GM21515 (cell line): ENCODE measurements at regions not wholly inside any gene's neighbourhood (a gene's known extent, or its start where the extent isn't known, plus 50 kb on each side); places are given as distances from the start of the nearest gene placed in this dataset.
"Not testable (repeated sequence)": the region's sequence is repeated elsewhere in the genome, so short reads cannot be mapped to it uniquely, and the experiment has no call there.

Source experiments
- ATAC-seq: cut with Tn5 transposase; IDR thresholded peaks from one replicate; pipeline ENCODE4 v1.9.1; 2021; ENCODE audit not compliant: unreplicated experiment

GRCh38 chr2:18266699-18267098 lies 293.8 kb downstream of the RDH14 start:
- not testable (repeated sequence) for ATAC-seq

DNA sequence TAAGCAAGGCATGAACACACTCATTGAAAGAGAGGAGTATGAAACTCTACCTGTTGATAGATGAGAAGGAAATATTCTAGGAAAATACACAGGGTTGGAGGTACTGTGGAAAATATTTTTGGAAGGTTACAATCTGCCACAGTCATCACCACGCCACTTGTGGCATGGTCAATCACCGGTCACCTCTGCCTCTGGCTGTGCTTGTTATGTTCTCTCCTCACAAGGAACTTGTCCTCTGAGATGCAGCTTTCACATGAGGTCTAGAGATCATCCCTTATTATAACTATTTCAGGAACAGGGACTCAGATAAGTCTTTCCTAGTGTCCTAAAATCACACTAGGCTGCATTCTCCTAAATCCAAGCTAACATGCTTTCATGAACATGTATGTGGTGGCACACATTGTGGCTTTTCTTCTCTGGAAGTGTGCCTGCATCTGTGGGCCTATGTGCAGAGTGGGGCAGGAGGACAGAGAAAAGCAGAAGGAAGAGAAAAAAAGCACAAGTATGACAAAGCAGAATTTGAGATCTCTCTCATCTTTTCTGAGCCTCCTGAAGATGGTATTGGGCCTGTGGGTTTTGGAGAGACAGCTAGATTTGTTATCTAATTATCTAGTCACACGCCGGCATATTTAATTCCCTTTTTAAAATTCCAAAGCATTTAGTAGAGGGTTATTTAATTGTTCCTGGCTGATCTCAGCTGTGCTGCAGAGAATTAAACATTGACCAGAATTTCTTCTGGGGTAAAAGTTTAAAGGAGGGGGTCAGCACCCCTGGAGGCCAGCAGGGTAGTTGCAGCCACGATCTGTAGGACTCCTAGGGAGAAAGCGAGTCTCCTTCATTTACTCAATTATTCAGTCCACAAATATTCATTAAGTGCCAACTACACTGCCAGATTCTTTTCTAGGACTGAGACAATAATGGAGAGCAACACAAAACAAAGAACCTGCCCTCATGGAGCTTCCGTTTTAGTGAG lies 294.6 kb downstream of the RDH14 start:
- ATAC-seq: no peak

DNA sequence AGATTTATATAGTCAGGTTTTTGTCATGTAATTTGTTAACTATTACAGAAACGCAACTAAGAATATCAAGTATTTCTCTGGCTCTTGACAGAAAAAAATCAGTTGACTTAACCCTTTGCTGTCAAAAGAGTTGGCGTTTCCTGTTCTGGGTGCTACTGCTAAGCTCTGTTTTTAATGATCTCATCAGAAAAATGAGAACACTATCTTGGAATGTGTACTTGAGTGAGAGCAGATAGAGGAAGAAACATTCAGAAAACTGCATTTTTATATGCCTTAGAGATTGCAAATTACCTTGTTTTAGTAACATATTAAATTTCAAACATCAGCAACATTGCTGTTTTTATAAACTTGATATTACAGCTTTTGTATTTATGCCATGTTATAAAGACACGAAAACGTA lies 297.9 kb downstream of the RDH14 start:
- no peak for ATAC-seq

DNA sequence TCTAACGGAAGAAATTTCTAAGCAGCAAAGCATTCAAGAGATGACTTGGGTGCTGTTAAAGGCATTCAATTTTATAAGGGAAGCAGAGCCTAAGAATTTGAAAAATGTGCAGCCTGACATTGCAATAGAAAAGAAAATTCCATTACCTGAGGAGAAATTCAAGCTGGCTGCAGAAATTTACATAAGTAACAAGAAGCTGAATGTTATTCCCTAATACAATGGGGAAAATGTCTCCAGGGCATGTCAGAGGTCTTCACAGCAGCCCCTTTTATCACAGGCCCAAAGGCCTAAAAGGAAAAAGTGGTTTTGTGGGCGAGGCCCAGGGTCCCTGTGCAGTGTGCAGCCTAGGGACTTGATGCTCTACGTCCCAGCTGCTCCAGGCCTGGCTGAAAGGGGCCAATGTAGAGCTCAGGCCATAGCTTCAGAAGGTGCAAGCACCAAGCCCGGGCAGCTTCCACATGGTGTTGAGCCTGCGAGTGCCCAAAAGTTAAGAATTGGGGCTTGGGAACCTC lies 306.7 kb downstream of the RDH14 start:
- no peak for ATAC-seq

DNA sequence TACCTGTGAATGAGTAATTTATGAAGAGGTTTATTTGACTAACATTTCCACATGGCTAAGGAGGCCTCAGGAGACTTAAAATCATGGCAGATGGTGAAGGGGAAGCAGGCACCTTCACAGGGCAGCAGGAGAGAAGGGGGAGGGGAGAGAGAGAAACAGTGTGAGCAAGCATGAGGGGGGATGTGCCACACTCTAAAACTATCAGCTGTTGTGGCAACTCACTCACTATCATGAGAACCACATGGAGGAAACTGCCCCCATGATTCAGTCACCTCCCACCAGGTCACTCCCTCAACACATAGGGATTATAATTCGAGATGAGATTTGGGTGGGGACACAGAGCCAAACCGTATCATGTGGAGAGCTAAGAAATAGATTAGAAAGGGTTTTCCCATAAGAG lies 309.0 kb downstream of the RDH14 start:
- no peak for ATAC-seq

DNA sequence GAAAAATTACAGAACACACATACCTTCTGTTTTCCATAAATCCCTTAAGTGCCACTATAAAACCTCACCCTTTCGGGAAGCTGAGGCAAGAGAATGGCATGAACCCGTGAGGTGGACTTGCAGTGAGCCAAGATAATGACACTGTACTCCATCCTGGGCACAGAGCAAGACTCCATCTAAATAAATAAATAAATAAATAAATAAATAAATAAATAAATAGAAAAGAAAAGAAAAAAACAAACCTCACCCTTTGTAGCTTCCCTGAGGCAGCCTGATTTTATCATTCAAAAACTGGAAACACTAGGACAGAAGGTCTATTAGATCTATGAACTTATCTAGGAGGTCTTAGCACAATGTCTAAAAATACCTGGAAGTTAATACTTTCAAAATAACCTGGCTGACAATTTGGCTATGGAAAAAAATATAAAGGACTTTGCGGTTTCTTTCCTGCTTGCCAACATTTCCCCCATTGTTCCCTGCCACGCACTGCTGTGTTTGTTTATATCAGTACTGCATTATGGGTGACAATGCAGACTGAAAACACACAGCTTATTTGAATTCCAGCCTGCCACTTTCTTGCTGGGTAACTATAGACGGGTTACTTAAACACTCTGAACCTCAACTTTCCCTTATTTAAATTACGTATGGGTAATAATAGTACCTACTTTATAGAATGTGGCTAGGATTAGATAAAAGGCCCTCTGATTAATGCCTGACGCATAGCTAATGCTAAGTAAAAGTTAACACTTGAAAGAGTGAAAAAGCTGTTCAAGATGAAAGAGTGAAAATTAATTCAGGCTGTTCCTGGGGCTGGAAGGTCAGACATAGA lies 313.0 kb downstream of the RDH14 start:
- no peak for ATAC-seq

GRCh38 chr2:18245375-18245774 lies 315.1 kb downstream of the RDH14 start:
- no peak for ATAC-seq

DNA sequence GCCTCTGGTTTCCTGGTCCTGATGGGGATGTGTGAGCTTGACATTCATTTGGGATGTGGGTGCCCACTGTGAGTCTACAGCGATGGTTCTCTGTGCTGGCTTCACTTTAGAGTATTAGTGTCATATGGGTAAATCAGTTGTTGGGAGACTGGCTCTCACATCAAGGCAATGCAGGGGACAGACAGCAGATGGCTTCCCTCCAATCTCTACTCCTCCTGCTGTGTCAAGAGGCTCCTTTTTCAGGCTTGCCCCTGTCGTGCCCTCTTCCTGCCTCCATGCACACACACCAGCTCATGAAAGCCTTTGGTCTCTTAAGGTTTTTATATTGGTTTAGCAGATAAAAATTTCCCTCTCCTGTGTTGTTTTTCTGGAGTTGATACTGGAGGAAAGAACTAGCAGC lies 315.6 kb downstream of the RDH14 start:
- no peak for ATAC-seq

DNA sequence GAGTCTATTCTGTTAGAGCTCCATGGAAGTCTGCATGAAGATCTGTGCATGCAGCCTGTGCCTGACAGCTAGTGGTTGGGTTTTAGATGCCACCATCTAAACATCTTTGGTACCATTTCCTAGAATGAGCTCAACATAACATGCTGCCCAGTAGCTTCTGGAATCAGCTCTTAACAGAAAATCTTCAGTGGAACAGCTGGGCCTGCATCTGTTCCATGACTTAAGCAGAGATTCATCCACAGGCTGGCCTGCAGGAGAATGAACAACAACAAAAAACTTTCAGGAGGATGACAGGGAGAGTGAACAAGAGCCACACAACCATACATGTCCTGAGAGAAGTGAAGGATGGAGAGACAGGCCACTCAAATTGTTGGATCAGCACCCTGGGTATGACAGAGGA lies 316.6 kb downstream of the RDH14 start:
- ATAC-seq: no peak

DNA sequence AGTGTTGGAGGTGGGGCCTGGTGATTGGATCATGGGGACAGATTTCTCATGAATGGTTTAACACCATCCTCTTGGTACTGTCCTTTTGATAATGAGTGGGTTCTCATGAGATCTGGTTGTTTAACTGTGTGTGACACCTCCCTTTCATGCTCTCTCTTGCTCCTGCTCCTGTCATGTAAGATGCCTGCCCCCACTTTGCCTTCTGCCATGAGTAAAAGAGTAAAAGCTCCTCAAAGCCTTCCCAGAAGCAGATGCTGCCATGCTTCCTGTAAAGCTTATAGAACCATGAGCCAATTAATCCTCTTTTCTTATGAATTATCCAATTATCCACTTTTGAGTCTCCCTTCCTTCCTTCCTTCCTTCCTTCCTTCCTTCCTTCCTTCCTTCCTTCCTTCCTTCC lies 317.7 kb downstream of the RDH14 start:
- ATAC-seq: no peak

DNA sequence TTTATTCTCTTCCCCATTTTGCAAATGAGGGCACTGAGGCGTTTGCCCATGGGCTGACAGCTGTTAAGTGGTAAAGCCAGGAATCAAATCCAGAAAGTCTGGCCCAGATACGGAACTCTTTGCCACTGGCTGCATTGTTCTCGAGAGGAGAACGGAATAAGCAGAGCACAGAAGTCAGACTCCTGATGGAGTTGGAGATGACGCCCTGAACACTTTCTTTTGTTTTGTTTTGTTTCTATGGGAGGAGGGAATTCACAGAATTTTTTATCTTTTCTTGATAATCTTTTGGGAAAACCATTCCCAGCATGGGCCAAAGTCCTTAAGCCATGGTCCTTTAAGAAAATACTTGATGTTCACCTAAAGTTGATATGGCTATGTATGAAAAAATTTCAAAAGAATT lies 322.2 kb downstream of the RDH14 start:
- no peak for ATAC-seq

DNA sequence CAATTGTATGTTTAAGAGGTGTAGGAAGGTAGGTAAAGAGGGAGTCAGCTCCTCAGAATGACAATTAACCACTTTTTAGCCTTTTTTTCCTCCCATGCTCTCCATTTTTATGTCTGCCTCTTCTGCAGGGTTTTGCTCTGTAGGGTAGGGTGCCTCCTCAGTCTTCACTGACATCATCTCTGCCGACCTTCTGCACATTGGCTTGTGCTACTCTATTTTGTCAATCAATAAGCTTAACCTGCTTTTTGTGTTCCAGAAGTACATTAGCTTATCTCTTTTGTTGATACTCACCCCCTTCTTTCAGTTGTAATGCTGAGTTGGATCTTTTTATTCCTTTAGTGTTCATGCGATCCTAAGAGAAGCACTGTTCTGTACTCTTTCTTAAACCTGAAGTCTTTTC lies 323.2 kb downstream of the RDH14 start:
- ATAC-seq: no peak

- ATAC-seq: no peak
Measured at GRCh38 chr2:18232731-18233438, 327.6 kb downstream of the RDH14 start.

GRCh38 chr2:18230668-18231067 lies 329.8 kb downstream of the RDH14 start:
- ATAC-seq: no peak

- no peak for ATAC-seq
Measured at GRCh38 chr2:18219676-18220075, 340.8 kb downstream of the RDH14 start.

GRCh38 chr2:18218160-18218933 lies 339.9 kb downstream of the KCNS3 start:
- no peak for ATAC-seq

DNA sequence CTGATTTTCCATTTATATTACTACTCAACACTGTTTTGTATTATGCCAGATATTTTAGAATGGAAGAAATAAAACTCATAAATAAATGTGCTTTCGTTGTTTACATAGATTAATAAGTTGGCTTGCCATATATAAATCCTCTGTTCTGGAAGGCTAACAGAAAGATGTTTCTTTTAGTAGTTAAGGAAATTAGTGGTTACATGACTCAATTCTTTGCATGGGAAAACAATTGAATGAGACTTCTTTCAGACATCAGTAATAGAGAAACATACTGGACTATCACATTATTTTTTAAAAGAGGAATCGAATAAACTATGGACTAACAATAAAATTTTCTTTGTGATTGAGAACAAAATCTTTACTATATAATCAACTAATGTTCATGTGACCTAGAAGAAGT lies 336.5 kb downstream of the KCNS3 start:
- ATAC-seq: no peak

GRCh38 chr2:18213986-18214385 lies 335.5 kb downstream of the KCNS3 start:
- ATAC-seq: no peak

- no peak for ATAC-seq
Measured at GRCh38 chr2:18209934-18210639, 331.6 kb downstream of the KCNS3 start.

- ATAC-seq: no peak
Measured at GRCh38 chr2:18208956-18209355, 330.5 kb downstream of the KCNS3 start.
